A673 (cell line): ENCODE measurements at regions not wholly inside any gene's neighbourhood (a gene's known extent, or its start where the extent isn't known, plus 50 kb on each side); places are given as distances from the start of the nearest gene placed in this dataset.

ENCODE experiments used
- CTCF ChIP-seq: fragments of 300-800, 200-600 bp; sonication (generic); conservative IDR thresholded peaks from 2 replicates; pipeline ENCODE4 v1.5.1; 2017; ENCODE audit warnings: low read depth, mild to moderate bottlenecking, antibody characterized with exemption, low read length, moderate library complexity, mixed read lengths
- EZH2 ChIP-seq: fragments of 200-600 bp; sonication (generic); IDR thresholded peaks from 2 replicates; pipeline ENCODE4 v1.6.1; 2017; ENCODE audit warnings: borderline replicate concordance, low read depth, mild to moderate bottlenecking, mixed read lengths, antibody characterized with exemption, low read length; ENCODE audit not compliant: poor library complexity, severe bottlenecking

- TF ChIP-seq CTCF (no peak), EZH2 (no peak)
Observed at GRCh38 chr1:181191494-181192040, 103.1 kb downstream of the IER5 start.
